OCI-LY7 (cell line): ENCODE measurements at regions not wholly inside any gene's neighbourhood (a gene's known extent, or its start where the extent isn't known, plus 50 kb on each side); places are given as distances from the start of the nearest gene placed in this dataset.

Source experiments
- EZH2phosphoT487 ChIP-seq: fragments of 200-600 bp; sonication (generic); IDR thresholded peaks from 2 replicates; pipeline ENCODE4 v1.6.1; 2018; ENCODE audit warnings: low read depth, borderline replicate concordance, mild to moderate bottlenecking, mixed run types, antibody characterized with exemption, low read length, moderate library complexity, mixed read lengths
- TF ChIP-seq, protein P1 (sequence below): fragments of 200-600 bp; sonication (generic); conservative IDR thresholded peaks from 2 replicates; pipeline ENCODE4 v1.5.1; 2014; ENCODE audit warnings: mild to moderate bottlenecking, antibody characterized with exemption, low read length, moderate library complexity, mixed read lengths

- TF ChIP-seq, protein P1, sequence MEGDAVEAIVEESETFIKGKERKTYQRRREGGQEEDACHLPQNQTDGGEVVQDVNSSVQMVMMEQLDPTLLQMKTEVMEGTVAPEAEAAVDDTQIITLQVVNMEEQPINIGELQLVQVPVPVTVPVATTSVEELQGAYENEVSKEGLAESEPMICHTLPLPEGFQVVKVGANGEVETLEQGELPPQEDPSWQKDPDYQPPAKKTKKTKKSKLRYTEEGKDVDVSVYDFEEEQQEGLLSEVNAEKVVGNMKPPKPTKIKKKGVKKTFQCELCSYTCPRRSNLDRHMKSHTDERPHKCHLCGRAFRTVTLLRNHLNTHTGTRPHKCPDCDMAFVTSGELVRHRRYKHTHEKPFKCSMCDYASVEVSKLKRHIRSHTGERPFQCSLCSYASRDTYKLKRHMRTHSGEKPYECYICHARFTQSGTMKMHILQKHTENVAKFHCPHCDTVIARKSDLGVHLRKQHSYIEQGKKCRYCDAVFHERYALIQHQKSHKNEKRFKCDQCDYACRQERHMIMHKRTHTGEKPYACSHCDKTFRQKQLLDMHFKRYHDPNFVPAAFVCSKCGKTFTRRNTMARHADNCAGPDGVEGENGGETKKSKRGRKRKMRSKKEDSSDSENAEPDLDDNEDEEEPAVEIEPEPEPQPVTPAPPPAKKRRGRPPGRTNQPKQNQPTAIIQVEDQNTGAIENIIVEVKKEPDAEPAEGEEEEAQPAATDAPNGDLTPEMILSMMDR = no peak
- no peak for TF ChIP-seq EZH2phosphoT487
Observed at GRCh38 chr2:150889141-150889540, 372.5 kb downstream of the RBM43 start.
